ENCODE measurements at regions not wholly inside any gene's neighbourhood (a gene's known extent, or its start where the extent isn't known, plus 50 kb on each side); places are given as distances from the start of the nearest gene placed in this dataset.
"Not testable (repeated sequence)": the region's sequence is repeated elsewhere in the genome, so short reads cannot be mapped to it uniquely, and the experiment has no call there.

GRCh38 chr7:54292171-54292925 lies 249.8 kb upstream of the VSTM2A start:
- no peak for DNase-seq

GRCh38 chr7:54299426-54299825 lies 242.7 kb upstream of the VSTM2A start:
- no peak for DNase-seq

- DNase-seq: not testable (repeated sequence)
Observed at GRCh38 chr7:54315955-54316354, 226.2 kb upstream of the VSTM2A start.

- DNase-seq: no peak
Observed at GRCh38 chr7:54326592-54327167, 215.5 kb upstream of the VSTM2A start.

- no peak for DNase-seq
Observed at GRCh38 chr7:54330216-54330800, 211.9 kb upstream of the VSTM2A start.

GRCh38 chr7:54331311-54331710 lies 210.9 kb upstream of the VSTM2A start:
- no peak for DNase-seq

GRCh38 chr7:54332301-54332700 lies 209.9 kb upstream of the VSTM2A start:
- no peak for DNase-seq

GRCh38 chr7:54333952-54334351 lies 208.2 kb upstream of the VSTM2A start:
- no peak for DNase-seq

GRCh38 chr7:54336800-54337199 lies 205.4 kb upstream of the VSTM2A start:
- DNase-seq: no peak

- no peak for DNase-seq
Observed at GRCh38 chr7:54337466-54337865, 204.7 kb upstream of the VSTM2A start.

GRCh38 chr7:54338319-54338718 lies 203.9 kb upstream of the VSTM2A start:
- DNase-seq: no peak

GRCh38 chr7:54339073-54339472 lies 203.1 kb upstream of the VSTM2A start:
- DNase-seq: no peak

- DNase-seq: no peak
Observed at GRCh38 chr7:54342458-54342857, 199.7 kb upstream of the VSTM2A start.

GRCh38 chr7:54343511-54343910 lies 198.7 kb upstream of the VSTM2A start:
- DNase-seq: no peak

GRCh38 chr7:54345746-54346145 lies 196.4 kb upstream of the VSTM2A start:
- no peak for DNase-seq

- no peak for DNase-seq
Observed at GRCh38 chr7:54349229-54349628, 192.9 kb upstream of the VSTM2A start.

- DNase-seq: no peak
Observed at GRCh38 chr7:54354436-54354835, 187.7 kb upstream of the VSTM2A start.

GRCh38 chr7:54355842-54356241 lies 186.3 kb upstream of the VSTM2A start:
- DNase-seq: no peak

GRCh38 chr7:54360075-54360840 lies 181.9 kb upstream of the VSTM2A start:
- DNase-seq: no peak

GRCh38 chr7:54390565-54390964 lies 151.6 kb upstream of the VSTM2A start:
- DNase-seq: no peak

- DNase-seq: no peak
Observed at GRCh38 chr7:54392935-54393334, 149.2 kb upstream of the VSTM2A start.

GRCh38 chr7:54394834-54395233 lies 147.3 kb upstream of the VSTM2A start:
- DNase-seq: no peak

GRCh38 chr7:54397836-54398612 lies 144.2 kb upstream of the VSTM2A start:
- no peak for DNase-seq

Data from T1000 (cell line).